Sigmoid colon (tissue), 6 donors: ENCODE measurements at regions not wholly inside any gene's neighbourhood (a gene's known extent, or its start where the extent isn't known, plus 50 kb on each side); places are given as distances from the start of the nearest gene placed in this dataset.
"Not testable (repeated sequence)": the region's sequence is repeated elsewhere in the genome, so short reads cannot be mapped to it uniquely, and the experiment has no call there.

Source experiments
- DNase-seq: peaks from one replicate; pipeline ENCODE4 v3.0.0-alpha.2; 2019
- H3K27ac ChIP-seq, 4 donors: fragments of 200-600 bp; sonication (generic); one replicate each; pipeline ENCODE4 v1.5.1; 2016 to 2019; ENCODE audit warnings: mild to moderate bottlenecking in 1 of 4
- H3K27me3 ChIP-seq, 3 donors: fragments of 200-600 bp; sonication (generic); one replicate each; pipeline ENCODE4 v1.5.1; 2019; ENCODE audit warnings: mild to moderate bottlenecking in 1 of 3
- H3K36me3 ChIP-seq, 4 donors: fragments of 200-600 bp; sonication (generic); one replicate each; pipeline ENCODE4 v1.5.1; 2016 to 2019
- H3K4me1 ChIP-seq, 4 donors: fragments of 200-600 bp; sonication (generic); one replicate each; pipeline ENCODE4 v1.5.1; 2017 to 2019
- H3K4me3 ChIP-seq, 4 donors: fragments of 200-600 bp; sonication (generic); one replicate each; pipeline ENCODE4 v1.5.1; 2017 to 2019; ENCODE audit warnings: mild to moderate bottlenecking in 2 of 4, moderate library complexity in 1 of 4
- H3K9me3 ChIP-seq, 4 donors: fragments of 200-600 bp in 3 of 4; sonication (generic) in 3 of 4; one replicate each; pipeline versions ENCODE4 v1.5.1 to v1.6.1; 2013 to 2019
- EP300 ChIP-seq, 4 donors: sonication (generic); formaldehyde crosslinking; IDR thresholded peaks; one replicate each; pipeline ENCODE4 v1.6.1; 2017; ENCODE audit warnings: antibody characterized with exemption in 4 of 4
- POLR2A ChIP-seq, 2 donors: fragments of 450-650 bp; IDR thresholded peaks; one replicate each; pipeline ENCODE4 v1.6.1; 2016; ENCODE audit warnings: antibody characterized with exemption in 2 of 2, mild to moderate bottlenecking in 2 of 2, moderate library complexity in 2 of 2
- POLR2AphosphoS5 ChIP-seq, 4 donors: sonication (generic); formaldehyde crosslinking; IDR thresholded peaks; one replicate each; pipeline ENCODE4 v1.6.1; 2017; ENCODE audit warnings: antibody characterized with exemption in 4 of 4
- WGBS, 2 donors: extraction: QIAGEN DNeasy Blood & Tissue Kit; methylation state at CpG; one replicate each; pipeline ENCODE4 v1.1.7; 2013; 5-methylcytosine and 5-hydroxymethylcytosine counted together
- intact Hi-C: fragments of 100-400 bp; cut with DNase I; formaldehyde crosslinking; loops from one replicate; pipeline ENCODE4 v1.15.1; 2023
- TF ChIP-seq, protein P1 (sequence below), 4 experiments: fragments of 450-650 bp in 3 of 4; fragments of 200-600 bp in 1 of 4; IDR thresholded peaks; one replicate each; pipeline ENCODE4 v1.5.1; 2016 to 2019; ENCODE audit warnings: antibody characterized with exemption in 4 of 4, mild to moderate bottlenecking in 3 of 4, moderate library complexity in 2 of 4
- donor health status: healthy with polysubstance abuse.
- donor health status: healthy.

GRCh38 chr20:5467086-5467485 is 143.7 kb downstream of the GPCPD1 start:
- TF ChIP-seq POLR2A (IDR thresholded peaks at IDR 0.05) (no peak), EP300 (IDR thresholded peaks at IDR 0.05) (no peak), POLR2AphosphoS5 (IDR thresholded peaks at IDR 0.05) (no peak)
- TF ChIP-seq, protein P1, sequence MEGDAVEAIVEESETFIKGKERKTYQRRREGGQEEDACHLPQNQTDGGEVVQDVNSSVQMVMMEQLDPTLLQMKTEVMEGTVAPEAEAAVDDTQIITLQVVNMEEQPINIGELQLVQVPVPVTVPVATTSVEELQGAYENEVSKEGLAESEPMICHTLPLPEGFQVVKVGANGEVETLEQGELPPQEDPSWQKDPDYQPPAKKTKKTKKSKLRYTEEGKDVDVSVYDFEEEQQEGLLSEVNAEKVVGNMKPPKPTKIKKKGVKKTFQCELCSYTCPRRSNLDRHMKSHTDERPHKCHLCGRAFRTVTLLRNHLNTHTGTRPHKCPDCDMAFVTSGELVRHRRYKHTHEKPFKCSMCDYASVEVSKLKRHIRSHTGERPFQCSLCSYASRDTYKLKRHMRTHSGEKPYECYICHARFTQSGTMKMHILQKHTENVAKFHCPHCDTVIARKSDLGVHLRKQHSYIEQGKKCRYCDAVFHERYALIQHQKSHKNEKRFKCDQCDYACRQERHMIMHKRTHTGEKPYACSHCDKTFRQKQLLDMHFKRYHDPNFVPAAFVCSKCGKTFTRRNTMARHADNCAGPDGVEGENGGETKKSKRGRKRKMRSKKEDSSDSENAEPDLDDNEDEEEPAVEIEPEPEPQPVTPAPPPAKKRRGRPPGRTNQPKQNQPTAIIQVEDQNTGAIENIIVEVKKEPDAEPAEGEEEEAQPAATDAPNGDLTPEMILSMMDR (IDR thresholded peaks at IDR 0.05): no peak
- 74 to 87% methylated on average over 3 of the region's 3 CpGs for WGBS, 2 donors
- no peak for DNase-seq
- H3K27me3 ChIP-seq: peaks cover 0 to 3% (median 0%) of the 10 kb centered on the region in 3 donors
- H3K27ac ChIP-seq: no peak overlapping the region
- no peaks in the 10 kb centered on the region for H3K4me1 ChIP-seq
- H3K9me3 ChIP-seq: no peaks in the 10 kb centered on the region
- intact Hi-C loops: no loop called here
- H3K4me3 ChIP-seq: no peak overlapping the region
- H3K36me3 ChIP-seq: no peaks in the 10 kb centered on the region

DNA sequence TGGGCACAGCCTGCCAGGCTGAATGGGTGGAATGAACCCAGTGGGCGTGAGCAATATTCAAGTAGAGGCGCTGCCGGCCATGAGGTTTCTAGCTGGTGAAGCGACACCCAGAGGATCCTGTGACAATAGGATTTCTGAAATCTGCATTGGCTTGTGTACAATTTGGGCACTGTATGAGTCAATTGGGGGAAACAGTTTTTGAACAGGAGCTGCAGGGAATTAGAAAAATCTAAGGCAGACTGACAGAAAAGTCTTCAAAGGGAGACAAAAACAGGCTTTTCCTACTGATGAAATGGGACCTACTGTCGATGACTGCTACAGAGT is 145.2 kb downstream of the GPCPD1 start:
- Histone ChIP-seq H3K27ac (no peak overlapping the region), H3K36me3 (no peaks in the 10 kb centered on the region), H3K4me1 (no peaks in the 10 kb centered on the region), H3K27me3 (peaks cover 0 to 3% (median 0%) of the 10 kb centered on the region in 3 donors), H3K4me3 (no peak overlapping the region), H3K9me3 (no peaks in the 10 kb centered on the region)
- TF ChIP-seq, protein P1 (IDR thresholded peaks at IDR 0.05): no peak
- TF ChIP-seq POLR2AphosphoS5 (IDR thresholded peaks at IDR 0.05) (no peak), POLR2A (IDR thresholded peaks at IDR 0.05) (no peak)
- intact Hi-C loops: no loop called here
- no peak for DNase-seq
- 88 to 91% methylated on average over 5 of the region's 5 CpGs for WGBS, 2 donors

- DNase-seq: no peak
- TF ChIP-seq POLR2A (IDR thresholded peaks at IDR 0.05) (no peak), POLR2AphosphoS5 (IDR thresholded peaks at IDR 0.05) (no peak), EP300 (IDR thresholded peaks at IDR 0.05) (no peak)
- TF ChIP-seq, protein P1 (IDR thresholded peaks at IDR 0.05): no peak
- 79 to 87% methylated on average over 23 of the region's 23 CpGs for WGBS, 2 donors
- peaks cover 0 to 3% (median 0%) of the 10 kb centered on the region in 3 donors for H3K27me3 ChIP-seq
- no peaks in the 10 kb centered on the region for H3K36me3 ChIP-seq
- intact Hi-C loops: no loop called here
- H3K27ac ChIP-seq: no peak overlapping the region
- no peaks in the 10 kb centered on the region for H3K4me1 ChIP-seq
- H3K4me3 ChIP-seq: no peak overlapping the region
- no peaks in the 10 kb centered on the region for H3K9me3 ChIP-seq
These were observed 145.8 kb downstream of the GPCPD1 start for GRCh38 chr20:5464901-5465603.

- H3K27me3 ChIP-seq: peaks cover 0 to 3% (median 0%) of the 10 kb centered on the region in 3 donors
- peaks cover 0 to 3% (median 0%) of the 10 kb centered on the region in 4 donors for H3K9me3 ChIP-seq
- intact Hi-C loops: no loop called here
- TF ChIP-seq EP300 (IDR thresholded peaks at IDR 0.05) (no peak), POLR2A (IDR thresholded peaks at IDR 0.05) (no peak), POLR2AphosphoS5 (IDR thresholded peaks at IDR 0.05) (no peak)
- TF ChIP-seq, protein P1 (IDR thresholded peaks at IDR 0.05): no peak
- H3K36me3 ChIP-seq: no peaks in the 10 kb centered on the region
- no peak overlapping the region for H3K27ac ChIP-seq
- no peak overlapping the region for H3K4me3 ChIP-seq
- 79 to 81% methylated on average over 8 of the region's 8 CpGs for WGBS, 2 donors
- no peaks in the 10 kb centered on the region for H3K4me1 ChIP-seq
- DNase-seq: no peak
These were observed 146.4 kb upstream of the PROKR2 start for GRCh38 chr20:5463007-5463686.

GRCh38 chr20:5453745-5454144 is 137.0 kb upstream of the PROKR2 start:
- H3K27me3 ChIP-seq, intact Hi-C loops, H3K4me3 ChIP-seq, DNase-seq, H3K36me3 ChIP-seq, H3K4me1 ChIP-seq, H3K9me3 ChIP-seq, H3K27ac ChIP-seq: not testable (repeated sequence)
- 9 to 33% methylated on average over 7 of the region's 7 CpGs for WGBS, 2 donors

GRCh38 chr20:5453316-5453715 is 136.6 kb upstream of the PROKR2 start:
- intact Hi-C loops, H3K9me3 ChIP-seq, H3K27me3 ChIP-seq, H3K4me1 ChIP-seq, DNase-seq, H3K36me3 ChIP-seq, H3K4me3 ChIP-seq, H3K27ac ChIP-seq: not testable (repeated sequence)
- WGBS, 2 donors: 97% methylated on average over 38 of the region's 38 CpGs

- H3K9me3 ChIP-seq, H3K27me3 ChIP-seq, H3K27ac ChIP-seq, H3K36me3 ChIP-seq, intact Hi-C loops, H3K4me1 ChIP-seq, DNase-seq, H3K4me3 ChIP-seq: not testable (repeated sequence)
- WGBS, 2 donors: 96% methylated on average over 29 to 30 of the region's 30 CpGs
These were observed 135.9 kb upstream of the PROKR2 start for GRCh38 chr20:5452691-5453090.

DNA sequence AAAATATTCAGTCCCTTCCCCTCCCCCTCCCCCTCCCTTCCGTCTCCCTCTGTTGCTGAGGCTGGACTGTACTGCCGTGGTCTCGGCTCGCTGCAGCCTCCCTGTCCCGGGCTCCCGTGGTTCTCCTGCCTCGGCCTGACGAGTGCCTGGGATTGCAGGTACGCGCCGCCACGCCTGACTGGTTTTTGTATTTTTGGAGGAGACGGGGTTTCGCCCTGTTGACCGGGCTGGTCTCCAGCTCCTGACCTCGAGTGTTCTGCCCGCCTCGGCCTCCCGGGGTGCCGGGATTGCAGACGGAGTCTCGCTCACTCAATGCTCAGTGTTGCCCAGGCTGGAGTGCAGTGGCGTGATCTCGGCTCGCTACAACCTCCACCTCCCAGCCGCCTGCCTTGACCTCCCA is 135.5 kb upstream of the PROKR2 start:
- H3K36me3 ChIP-seq, H3K4me1 ChIP-seq, H3K27me3 ChIP-seq, H3K4me3 ChIP-seq, H3K27ac ChIP-seq, DNase-seq, intact Hi-C loops, H3K9me3 ChIP-seq: not testable (repeated sequence)
- 96% methylated on average over 25 to 26 of the region's 26 CpGs for WGBS, 2 donors
